ENCODE measurements at regions not wholly inside any gene's neighbourhood (a gene's known extent, or its start where the extent isn't known, plus 50 kb on each side); places are given as distances from the start of the nearest gene placed in this dataset.
A peak's percentile ranks its signal among the peaks of the same experiment; 100 is the strongest.

- DNase-seq, result no peak
Measured at GRCh38 chr2:63658176-63658968, 69.6 kb downstream of the MDH1 start.

DNA sequence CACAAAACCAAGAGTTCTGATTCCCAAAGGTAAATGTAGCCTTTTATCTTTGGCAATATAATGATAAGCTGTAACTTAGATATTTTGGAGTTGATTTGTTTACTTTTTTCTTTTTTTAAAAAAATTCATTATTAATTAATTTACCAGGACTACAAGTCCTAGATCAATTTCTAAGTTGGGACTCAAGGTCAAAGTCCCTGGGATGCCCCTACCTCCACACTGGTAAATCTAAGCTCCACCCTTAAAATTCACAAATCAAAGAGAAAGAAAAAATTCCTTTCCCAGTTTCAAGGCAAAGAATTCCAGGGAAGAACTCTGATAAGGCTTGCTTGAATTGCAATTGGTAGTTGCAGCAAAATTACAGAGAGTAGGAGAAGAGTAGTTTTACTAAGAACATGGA lies 71.3 kb downstream of the MDH1 start:
- no peak for DNase-seq

- DNase-seq, result no peak
Measured at GRCh38 chr2:63661076-63661475, 72.3 kb downstream of the MDH1 start.

- DNase-seq, result no peak
Measured at GRCh38 chr2:63662028-63662804, 73.5 kb downstream of the MDH1 start.

GRCh38 chr2:63663013-63663864 lies 74.5 kb downstream of the MDH1 start:
- DNase-seq, result no peak

- DNase-seq, result no peak
Measured at GRCh38 chr2:63665091-63665490, 76.3 kb downstream of the MDH1 start.

- DNase-seq, result peak; percentile 20
Measured at GRCh38 chr2:63665846-63666475, 77.2 kb downstream of the MDH1 start.

DNA sequence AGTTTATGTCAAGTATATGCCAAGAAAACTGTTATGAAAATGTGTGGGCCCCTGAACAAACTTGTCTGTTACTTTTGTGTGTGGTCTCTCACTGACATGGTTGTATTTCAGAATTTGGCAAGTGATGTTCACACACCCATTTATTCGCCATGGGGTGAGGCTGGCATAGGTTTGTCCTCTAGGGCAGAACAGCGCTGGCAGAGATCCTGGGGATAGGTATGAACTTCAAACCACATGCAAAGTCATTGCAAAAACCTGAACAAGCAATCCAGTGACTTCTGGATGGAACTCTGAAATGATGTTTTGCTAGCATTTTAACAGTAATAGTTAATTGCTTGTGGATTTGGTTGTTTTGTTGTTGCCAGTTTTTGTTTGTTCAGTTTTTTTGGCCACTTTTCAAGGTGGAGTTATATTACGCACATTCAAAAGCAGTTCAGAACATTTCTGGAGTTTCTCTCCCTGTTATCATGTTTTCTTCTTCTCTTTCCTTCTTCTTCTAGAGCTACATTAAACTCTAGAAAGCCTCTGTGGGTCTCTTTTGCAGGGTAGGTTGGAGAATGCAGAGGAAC lies 78.5 kb downstream of the MDH1 start:
- no peak for DNase-seq

- no peak for DNase-seq
Measured at GRCh38 chr2:63668000-63668399, 79.2 kb downstream of the MDH1 start.

- no peak for DNase-seq
Measured at GRCh38 chr2:63668466-63668865, 79.7 kb downstream of the MDH1 start.

DNA sequence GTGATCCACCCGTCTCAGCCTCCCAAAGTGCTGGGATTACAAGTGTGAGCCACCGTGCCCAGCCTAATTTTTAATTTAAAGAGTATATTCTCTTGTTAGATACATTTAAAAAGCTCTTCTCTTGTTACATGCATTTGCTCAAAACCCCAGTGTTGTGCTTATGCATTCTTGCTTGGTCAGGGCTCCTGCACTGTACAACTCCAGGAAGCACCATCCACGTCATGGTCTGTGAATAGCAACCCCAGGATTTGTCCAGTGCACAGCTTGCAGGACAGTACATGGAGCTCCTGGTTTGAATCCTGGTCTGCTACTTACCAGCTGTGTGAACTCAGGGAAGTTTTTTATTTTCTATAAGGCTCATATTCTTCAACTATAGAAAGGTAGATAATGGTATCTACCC lies 80.8 kb downstream of the MDH1 start:
- no peak for DNase-seq

DNA sequence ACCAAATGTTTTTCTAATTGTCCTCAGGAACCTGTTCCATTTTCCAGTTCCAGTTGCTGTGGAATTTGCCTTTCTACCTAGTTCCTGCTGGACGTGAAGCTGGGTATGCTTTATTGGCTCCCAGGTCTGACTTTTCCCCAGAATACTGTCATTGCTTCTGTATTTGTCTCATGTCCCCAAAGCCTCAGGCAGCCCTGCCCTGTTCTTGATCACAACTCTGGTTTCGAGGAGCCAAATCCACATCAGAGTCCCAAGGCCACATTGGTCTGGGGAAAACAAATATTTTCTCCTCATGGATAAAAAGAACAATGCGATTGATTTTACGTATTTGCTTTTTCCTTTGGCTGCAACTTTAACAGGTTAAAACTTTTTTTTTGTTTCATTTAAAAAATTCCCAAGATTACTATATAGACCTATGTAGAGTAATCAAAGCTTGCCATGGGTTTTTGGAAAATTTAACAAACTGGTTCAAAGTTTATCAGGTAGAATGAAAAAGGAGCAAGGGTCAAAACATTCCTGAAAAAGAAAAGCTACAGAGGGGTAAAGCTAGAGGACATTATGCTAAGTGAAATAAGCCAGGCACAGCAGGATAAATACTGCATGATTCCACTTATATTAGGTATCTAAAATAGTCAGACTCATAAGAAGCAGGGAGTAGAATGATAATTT lies 85.2 kb downstream of the MDH1 start:
- no peak for DNase-seq

GRCh38 chr2:63675026-63675425 lies 86.3 kb downstream of the MDH1 start:
- no peak for DNase-seq

DNA sequence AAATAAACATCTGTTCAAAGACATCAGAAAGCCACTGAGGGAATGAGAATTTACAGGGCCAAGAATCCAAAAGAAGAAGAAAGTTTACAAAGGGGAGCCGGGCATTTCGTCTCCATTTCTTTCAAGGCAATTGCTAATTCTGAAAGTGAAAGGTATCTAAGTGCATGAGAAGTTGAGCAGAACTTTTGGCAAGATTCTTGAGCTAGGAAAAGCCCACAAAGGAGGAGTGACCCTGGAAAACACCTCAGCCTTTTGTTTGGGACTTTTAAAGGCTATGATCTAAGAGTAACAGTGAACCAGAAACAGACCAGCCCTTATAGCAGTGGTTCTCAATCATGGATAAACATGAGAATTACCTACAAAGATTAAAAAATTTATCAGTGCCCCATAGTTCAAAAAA lies 87.4 kb downstream of the MDH1 start:
- DNase-seq, result no peak

GRCh38 chr2:63678085-63678484 lies 89.3 kb downstream of the MDH1 start:
- DNase-seq, result no peak

- no peak for DNase-seq
Measured at GRCh38 chr2:63678551-63678950, 89.8 kb downstream of the MDH1 start.

DNA sequence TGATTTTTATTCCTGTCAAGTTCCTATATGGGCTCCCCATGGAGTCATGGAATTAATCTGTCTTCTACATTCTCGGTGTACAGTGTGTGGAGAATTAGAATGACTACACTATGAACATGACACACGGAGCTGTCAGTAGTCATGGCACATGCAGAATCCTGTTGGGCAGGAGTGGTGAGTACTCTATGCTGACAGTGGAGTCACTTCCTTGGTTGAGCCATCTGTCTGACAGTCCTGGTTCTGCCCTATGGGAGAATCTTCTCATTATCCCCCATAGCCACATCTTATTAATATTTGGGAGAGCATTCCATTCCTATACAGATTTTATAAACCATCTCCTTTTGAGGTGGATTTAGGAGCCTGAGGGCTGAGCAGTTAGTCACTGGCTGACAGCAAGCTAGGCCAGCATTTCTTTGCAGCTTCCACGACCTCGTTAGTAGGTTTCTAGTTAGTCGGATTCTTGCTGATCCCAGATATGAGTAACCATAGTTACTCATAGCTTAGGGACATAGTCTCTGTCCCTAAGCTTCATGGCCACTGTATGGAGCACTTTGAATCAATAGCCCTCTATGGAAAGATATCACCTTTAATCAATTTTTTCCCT lies 90.6 kb downstream of the MDH1 start:
- DNase-seq, result no peak

DNA sequence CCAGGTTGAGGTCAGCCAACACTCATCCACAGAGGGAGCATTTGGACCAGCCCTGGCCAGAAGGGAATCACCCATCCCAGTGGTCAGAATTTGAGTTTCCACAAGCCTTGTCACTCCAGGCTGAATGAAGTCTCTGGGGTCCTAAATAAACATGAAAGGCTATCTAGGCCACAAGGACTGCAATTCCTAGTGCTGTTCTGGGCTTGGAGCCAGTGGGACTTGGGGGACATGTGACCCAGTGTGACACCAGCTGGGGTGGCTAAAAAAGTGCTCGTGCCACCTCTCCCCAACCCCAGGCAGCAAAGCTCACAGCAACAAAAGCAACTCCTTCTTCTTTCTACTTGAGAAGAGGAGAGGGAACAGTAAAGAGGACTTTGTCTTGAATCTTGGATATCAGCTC lies 91.7 kb downstream of the MDH1 start:
- no peak for DNase-seq

GRCh38 chr2:63681896-63682295 lies 93.1 kb downstream of the MDH1 start:
- no peak for DNase-seq

DNA sequence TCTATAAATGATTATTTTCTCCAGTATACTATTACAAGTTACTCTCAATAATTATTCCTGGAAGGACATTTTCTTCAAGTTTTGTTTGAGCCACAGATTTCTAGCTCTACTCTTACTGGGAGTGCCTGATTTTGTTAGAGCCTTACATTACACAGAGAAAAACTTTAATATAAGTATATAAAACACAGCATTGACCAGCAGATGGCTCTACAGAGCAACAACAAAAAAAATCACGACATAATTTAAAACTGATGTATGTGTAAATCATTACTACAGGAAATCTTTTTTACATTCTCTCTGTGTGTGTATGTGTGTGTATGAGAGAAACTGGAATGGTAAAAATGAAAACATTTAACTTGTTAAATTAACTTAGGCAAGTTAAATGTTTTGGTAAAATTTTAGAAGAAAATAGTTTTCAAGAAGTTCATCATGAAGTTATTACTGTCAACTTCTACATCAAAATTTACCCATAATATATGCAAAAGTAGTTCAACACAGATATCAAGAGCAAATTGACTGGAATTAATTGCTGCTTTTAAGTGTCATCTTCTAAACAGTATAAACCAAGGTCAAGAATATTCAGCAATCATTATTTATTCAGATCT lies 103.3 kb downstream of the MDH1 start:
- DNase-seq, result peak; percentile 64

All from muscle of arm (tissue), 1 donor.